HG03045 (cell line): ENCODE measurements at regions not wholly inside any gene's neighbourhood (a gene's known extent, or its start where the extent isn't known, plus 50 kb on each side); places are given as distances from the start of the nearest gene placed in this dataset.

Experiments used
- ATAC-seq: cut with Tn5 transposase; IDR thresholded peaks from one replicate; pipeline ENCODE4 v1.9.1; 2021; ENCODE audit warnings: mild to moderate bottlenecking, moderate library complexity; ENCODE audit not compliant: unreplicated experiment

DNA sequence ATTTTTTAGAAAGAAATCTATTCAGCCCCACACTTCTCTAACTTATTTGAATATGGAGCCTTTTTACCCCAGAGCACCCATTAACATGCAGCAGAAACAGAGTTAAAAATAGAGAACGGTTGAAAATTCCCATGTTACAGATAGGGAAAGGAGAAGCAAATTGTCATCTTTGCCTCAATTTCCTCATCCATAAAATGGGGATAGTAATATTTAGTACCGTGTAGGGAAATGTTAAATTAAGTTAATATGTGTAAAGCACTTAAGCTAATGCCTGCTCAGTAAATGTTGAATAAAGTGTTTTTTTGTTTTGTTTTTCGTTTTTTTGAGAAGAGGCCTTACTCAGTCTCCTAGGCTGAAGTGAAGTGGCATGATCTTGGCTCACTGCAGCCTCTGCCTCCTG lies 50.3 kb downstream of the NAV1 start:
- no peak for ATAC-seq

GRCh38 chr1:201590474-201590873 lies 51.5 kb downstream of the NAV1 start:
- no peak for ATAC-seq

DNA sequence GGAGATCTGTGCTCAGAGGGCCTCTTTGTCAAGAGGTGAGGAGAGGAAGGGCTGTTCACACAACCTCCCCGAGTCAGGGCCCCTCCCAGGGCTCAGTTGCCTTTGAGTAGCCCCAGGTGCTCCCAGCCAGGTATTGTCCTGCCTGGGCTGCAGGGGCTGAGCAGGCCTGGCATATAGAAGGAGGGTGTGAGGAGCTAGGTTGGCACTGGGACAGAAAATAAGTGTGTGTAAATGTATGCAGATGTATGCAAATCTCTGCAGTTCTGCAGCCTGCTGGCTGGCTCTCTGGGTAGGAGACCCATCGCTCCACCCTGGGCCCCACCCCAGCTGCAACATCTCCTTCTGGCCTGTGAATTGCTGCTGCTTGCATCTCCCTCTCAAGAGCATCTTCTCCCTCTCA lies 52.4 kb downstream of the NAV1 start:
- no peak for ATAC-seq

DNA sequence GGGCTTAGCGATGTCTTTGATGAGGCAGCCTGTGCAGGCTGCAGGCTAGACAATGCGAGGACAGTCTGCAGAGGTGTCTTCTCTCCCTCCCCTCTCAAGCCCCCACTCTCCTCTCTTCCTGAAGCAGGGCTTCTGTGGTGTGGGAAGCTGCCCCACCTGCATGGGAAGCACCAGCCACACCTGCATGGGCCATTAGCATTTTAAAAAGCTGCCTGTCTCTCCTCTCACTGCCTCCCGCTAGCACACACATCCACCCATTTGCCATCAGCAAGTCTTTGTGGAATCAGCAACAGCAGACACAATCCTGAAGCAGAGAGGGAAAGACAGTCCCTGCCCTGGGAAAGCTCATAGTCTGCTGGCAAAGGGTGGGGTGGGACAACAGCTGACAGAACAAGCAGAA lies 53.1 kb downstream of the NAV1 start:
- ATAC-seq: no peak

DNA sequence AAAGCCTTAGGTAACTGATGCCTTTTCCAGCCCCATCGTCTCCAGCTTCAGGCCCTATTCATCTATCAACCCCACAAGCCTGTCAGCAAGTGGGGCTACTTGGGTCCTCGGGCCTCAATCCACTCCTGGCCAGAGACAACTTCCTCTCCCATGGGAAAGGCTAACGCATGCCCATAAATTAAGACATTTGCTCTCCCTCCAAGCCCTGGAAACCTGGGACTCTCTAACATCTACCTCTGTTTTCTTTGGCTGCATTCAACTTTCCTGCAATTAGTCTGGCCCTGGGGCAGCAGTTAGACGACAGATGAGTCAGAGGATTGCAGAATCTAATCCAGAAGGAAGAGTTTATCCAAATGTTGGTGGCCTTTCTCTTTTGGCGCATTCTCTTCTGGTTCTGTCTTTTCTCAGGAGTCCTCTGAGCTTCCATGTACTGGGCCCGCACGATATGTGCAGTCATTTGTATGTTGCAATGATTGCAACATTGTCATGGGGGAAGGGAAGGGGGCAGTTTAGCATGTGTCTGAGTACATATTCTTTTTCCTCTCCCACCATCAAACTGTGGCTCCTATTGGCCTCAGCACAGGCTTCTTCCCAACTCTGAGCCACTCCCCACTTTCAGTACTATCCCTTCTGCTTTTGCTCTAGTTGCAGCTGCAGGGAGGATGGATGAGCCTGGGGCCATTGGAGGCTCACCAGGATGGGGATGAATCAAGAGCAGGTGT lies 54.4 kb downstream of the NAV1 start:
- no peak for ATAC-seq

GRCh38 chr1:201594575-201595245 lies 55.8 kb downstream of the NAV1 start:
- no peak for ATAC-seq

GRCh38 chr1:201595381-201595780 lies 56.5 kb downstream of the NAV1 start:
- no peak for ATAC-seq

- ATAC-seq: no peak
Measured at GRCh38 chr1:201596101-201596868, 57.4 kb downstream of the NAV1 start.

DNA sequence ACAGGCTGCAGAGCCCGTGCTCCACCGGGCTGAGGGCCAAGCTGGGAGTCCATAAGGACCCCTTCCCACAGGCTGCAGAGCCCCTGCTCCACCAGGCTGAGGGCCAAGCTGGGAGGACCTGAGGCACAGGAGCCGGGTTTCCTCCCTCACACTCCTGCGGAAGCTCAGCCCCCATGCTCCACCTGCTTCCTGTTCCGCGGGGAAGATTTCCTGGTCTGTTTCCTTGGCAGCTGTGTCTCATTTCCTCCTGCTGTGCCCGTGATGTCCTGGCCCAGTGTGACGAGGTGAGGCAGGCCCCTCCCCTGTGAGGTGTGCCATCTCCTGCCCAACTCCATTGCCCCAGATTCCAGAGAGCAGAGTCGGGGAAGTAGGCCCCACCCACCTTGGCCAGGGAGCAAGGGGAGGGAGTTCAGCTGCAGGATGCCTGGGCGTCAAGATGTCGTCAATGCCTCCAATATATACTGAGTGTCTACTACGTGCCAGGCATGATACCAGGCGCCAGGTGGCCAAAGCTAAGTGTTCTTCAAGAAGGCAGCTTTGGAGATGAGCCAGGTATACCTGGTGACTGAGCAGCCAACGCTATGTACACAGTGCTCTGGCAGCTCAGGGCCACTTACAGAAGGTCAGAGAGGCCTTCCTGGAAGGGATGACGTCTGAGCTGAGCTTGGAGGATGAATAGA lies 58.8 kb downstream of the NAV1 start:
- ATAC-seq: no peak

DNA sequence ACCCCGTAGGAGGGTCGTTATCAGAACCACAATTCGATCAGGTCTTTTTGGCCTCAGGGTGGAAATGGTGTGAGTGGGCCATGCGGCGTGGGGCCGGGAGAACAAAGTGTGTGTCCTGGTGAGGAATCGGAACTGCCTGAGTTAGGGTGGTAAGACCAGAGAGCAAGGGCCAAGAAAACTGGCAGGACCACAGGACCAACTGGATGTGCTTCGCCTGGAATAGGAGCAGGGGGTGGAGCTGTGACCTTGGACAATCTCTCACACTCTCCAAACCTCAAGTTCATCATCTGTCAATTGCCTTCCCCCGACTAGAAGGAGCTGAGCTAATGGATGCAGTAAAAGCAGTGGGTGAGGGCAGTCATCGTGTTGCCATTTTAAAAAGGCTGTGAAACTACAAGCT lies 59.5 kb downstream of the NAV1 start:
- ATAC-seq: no peak

DNA sequence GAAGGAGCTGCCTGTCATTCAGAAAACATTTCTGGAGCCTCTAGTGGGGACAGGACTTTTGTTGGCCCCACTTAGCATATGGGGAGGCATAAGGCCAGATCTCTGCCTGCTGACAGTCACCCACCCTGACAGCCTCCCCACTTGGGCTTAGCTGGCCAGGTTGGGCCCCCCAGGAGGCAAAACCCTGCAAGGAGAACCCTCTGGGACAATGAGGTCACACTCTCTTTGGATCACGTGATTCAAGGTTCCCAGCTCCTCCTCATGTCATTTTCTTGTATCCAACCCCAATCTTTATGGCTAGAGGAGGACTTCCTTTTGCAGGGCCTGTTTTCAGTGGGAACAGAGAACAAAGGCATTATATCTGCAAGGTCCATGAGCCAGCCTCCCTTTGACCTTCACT lies 60.0 kb downstream of the NAV1 start:
- no peak for ATAC-seq

GRCh38 chr1:201599548-201599947 lies 60.6 kb downstream of the NAV1 start:
- no peak for ATAC-seq

GRCh38 chr1:201602413-201603265 lies 63.7 kb downstream of the NAV1 start:
- ATAC-seq: no peak

- no peak for ATAC-seq
Measured at GRCh38 chr1:201603613-201604232, 64.8 kb downstream of the NAV1 start.

GRCh38 chr1:201605385-201606010 lies 66.6 kb downstream of the NAV1 start:
- no peak for ATAC-seq

DNA sequence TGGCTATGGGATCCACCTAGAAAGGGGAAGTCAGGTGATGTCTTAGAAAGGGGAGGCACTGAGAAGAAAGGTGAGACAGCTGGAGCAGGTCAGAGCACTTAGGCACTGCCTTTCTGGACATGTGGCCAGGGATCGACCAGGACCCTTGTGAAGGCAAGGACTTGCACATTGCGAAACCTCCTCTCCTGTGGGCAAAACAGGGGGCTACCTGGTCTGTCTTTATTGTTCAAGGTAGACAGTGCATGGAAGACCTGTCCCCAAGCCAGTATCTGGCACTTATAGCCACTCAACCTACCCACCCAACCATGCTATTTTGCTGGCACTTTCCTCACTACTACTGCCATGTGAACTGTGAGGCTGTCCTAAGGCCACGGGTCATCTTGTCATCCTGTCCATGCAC lies 67.2 kb downstream of the NAV1 start:
- no peak for ATAC-seq

DNA sequence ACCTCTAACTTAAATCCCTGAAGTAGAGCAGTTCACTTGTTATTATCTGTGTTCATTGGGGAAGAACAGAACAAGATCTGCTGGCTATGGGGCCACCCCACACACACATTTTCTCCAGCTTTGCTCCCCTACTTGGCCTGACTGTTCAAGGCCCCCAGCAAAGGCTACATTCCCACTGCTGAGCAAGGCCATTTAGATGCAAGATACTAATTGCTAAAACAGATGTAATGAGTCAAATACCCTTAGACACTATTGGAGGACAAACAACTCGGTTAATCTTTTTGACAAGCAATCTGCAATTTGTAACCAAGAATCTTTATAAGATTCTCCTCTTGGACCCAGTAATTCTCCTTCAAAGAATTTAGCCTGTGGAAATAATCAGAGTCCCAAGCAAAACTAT lies 67.7 kb downstream of the NAV1 start:
- ATAC-seq: no peak

GRCh38 chr1:201608635-201609395 lies 69.9 kb downstream of the NAV1 start:
- ATAC-seq: no peak
